HG02610 (cell line): ENCODE measurements at regions not wholly inside any gene's neighbourhood (a gene's known extent, or its start where the extent isn't known, plus 50 kb on each side); places are given as distances from the start of the nearest gene placed in this dataset.

Source experiments
- ATAC-seq: cut with Tn5 transposase; IDR thresholded peaks from one replicate; pipeline ENCODE4 v1.9.1; 2021; ENCODE audit warnings: mild to moderate bottlenecking, moderate library complexity; ENCODE audit not compliant: unreplicated experiment

- ATAC-seq, result no peak
Measured at GRCh38 chr10:131519723-131520605, 208.4 kb upstream of the TCERG1L start.

- no peak for ATAC-seq
Measured at GRCh38 chr10:131531265-131532190, 220.0 kb upstream of the TCERG1L start.

- ATAC-seq, result no peak
Measured at GRCh38 chr10:131532291-131532690, 220.8 kb upstream of the TCERG1L start.

GRCh38 chr10:131532745-131533341 lies 221.3 kb upstream of the TCERG1L start:
- ATAC-seq, result no peak

- ATAC-seq, result no peak
Measured at GRCh38 chr10:131533846-131534526, 222.5 kb upstream of the TCERG1L start.

- ATAC-seq, result no peak
Measured at GRCh38 chr10:131534836-131535235, 223.3 kb upstream of the TCERG1L start.

- ATAC-seq, result no peak
Measured at GRCh38 chr10:131536676-131537075, 225.2 kb upstream of the TCERG1L start.

GRCh38 chr10:131537281-131537680 lies 225.8 kb upstream of the TCERG1L start:
- no peak for ATAC-seq

GRCh38 chr10:131544495-131544894 lies 233.0 kb upstream of the TCERG1L start:
- no peak for ATAC-seq

- no peak for ATAC-seq
Measured at GRCh38 chr10:131546086-131546810, 234.7 kb upstream of the TCERG1L start.

GRCh38 chr10:131547129-131547799 lies 235.7 kb upstream of the TCERG1L start:
- no peak for ATAC-seq

GRCh38 chr10:131548176-131548575 lies 236.7 kb upstream of the TCERG1L start:
- ATAC-seq, result no peak

- no peak for ATAC-seq
Measured at GRCh38 chr10:131549116-131549515, 237.6 kb upstream of the TCERG1L start.

- no peak for ATAC-seq
Measured at GRCh38 chr10:131553121-131553520, 241.6 kb upstream of the TCERG1L start.

GRCh38 chr10:131553581-131553980 lies 242.1 kb upstream of the TCERG1L start:
- no peak for ATAC-seq

- ATAC-seq, result no peak
Measured at GRCh38 chr10:131554821-131555220, 243.3 kb upstream of the TCERG1L start.

- ATAC-seq, result no peak
Measured at GRCh38 chr10:131555406-131555805, 243.9 kb upstream of the TCERG1L start.

- no peak for ATAC-seq
Measured at GRCh38 chr10:131556061-131556896, 244.8 kb upstream of the TCERG1L start.
